NCI-H2029 (cell line): ENCODE measurements at regions not wholly inside any gene's neighbourhood (a gene's known extent, or its start where the extent isn't known, plus 50 kb on each side); places are given as distances from the start of the nearest gene placed in this dataset.

Source experiments
- DNase-seq: peaks from one replicate; lab custom pipeline; 2025; lab: John Stamatoyannopoulos, UW

- DNase-seq = no peak
Measured at GRCh38 chr4:181416966-181417365, 826.2 kb upstream of the TENM3 start.

GRCh38 chr4:181418496-181418895, 824.7 kb upstream of the TENM3 start:
- DNase-seq = peak; percentile 43

GRCh38 chr4:181420950-181421349, 822.3 kb upstream of the TENM3 start:
- no peak for DNase-seq

GRCh38 chr4:181424362-181425016, 818.7 kb upstream of the TENM3 start:
- no peak for DNase-seq

- DNase-seq = no peak
Measured at GRCh38 chr4:181427076-181427475, 816.1 kb upstream of the TENM3 start.

- no peak for DNase-seq
Measured at GRCh38 chr4:181431006-181431405, 812.2 kb upstream of the TENM3 start.

- DNase-seq = no peak
Measured at GRCh38 chr4:181431661-181432060, 811.5 kb upstream of the TENM3 start.

GRCh38 chr4:181432335-181432734, 810.9 kb upstream of the TENM3 start:
- DNase-seq = no peak

- no peak for DNase-seq
Measured at GRCh38 chr4:181437895-181438294, 805.3 kb upstream of the TENM3 start.

GRCh38 chr4:181438641-181439040, 804.6 kb upstream of the TENM3 start:
- DNase-seq = no peak

- DNase-seq = no peak
Measured at GRCh38 chr4:181443021-181443420, 800.2 kb upstream of the TENM3 start.

- no peak for DNase-seq
Measured at GRCh38 chr4:181465826-181466225, 777.4 kb upstream of the TENM3 start.

GRCh38 chr4:181468451-181468850, 774.8 kb upstream of the TENM3 start:
- DNase-seq = no peak

GRCh38 chr4:181470306-181470705, 772.9 kb upstream of the TENM3 start:
- DNase-seq = no peak

- DNase-seq = no peak
Measured at GRCh38 chr4:181475359-181475758, 767.8 kb upstream of the TENM3 start.

- no peak for DNase-seq
Measured at GRCh38 chr4:181475781-181476507, 767.3 kb upstream of the TENM3 start.

GRCh38 chr4:181476508-181476890, 766.7 kb upstream of the TENM3 start:
- DNase-seq = no peak

GRCh38 chr4:181477591-181477990, 765.6 kb upstream of the TENM3 start:
- DNase-seq = no peak

GRCh38 chr4:181478656-181479055, 764.5 kb upstream of the TENM3 start:
- DNase-seq = no peak

- no peak for DNase-seq
Measured at GRCh38 chr4:181479141-181479540, 764.1 kb upstream of the TENM3 start.

- no peak for DNase-seq
Measured at GRCh38 chr4:181484396-181484795, 758.8 kb upstream of the TENM3 start.

GRCh38 chr4:181488926-181489325, 754.3 kb upstream of the TENM3 start:
- DNase-seq = no peak

- DNase-seq = no peak
Measured at GRCh38 chr4:181498148-181498547, 745.1 kb upstream of the TENM3 start.

- DNase-seq = no peak
Measured at GRCh38 chr4:181502611-181503010, 740.6 kb upstream of the TENM3 start.
